Fibroblast of skin of right biceps (primary cell): ENCODE measurements at regions not wholly inside any gene's neighbourhood (a gene's known extent, or its start where the extent isn't known, plus 50 kb on each side); places are given as distances from the start of the nearest gene placed in this dataset.

ENCODE experiments used
- DNase-seq: peaks from one replicate; pipeline ENCODE4 v3.0.0-alpha.2; 2013

DNA sequence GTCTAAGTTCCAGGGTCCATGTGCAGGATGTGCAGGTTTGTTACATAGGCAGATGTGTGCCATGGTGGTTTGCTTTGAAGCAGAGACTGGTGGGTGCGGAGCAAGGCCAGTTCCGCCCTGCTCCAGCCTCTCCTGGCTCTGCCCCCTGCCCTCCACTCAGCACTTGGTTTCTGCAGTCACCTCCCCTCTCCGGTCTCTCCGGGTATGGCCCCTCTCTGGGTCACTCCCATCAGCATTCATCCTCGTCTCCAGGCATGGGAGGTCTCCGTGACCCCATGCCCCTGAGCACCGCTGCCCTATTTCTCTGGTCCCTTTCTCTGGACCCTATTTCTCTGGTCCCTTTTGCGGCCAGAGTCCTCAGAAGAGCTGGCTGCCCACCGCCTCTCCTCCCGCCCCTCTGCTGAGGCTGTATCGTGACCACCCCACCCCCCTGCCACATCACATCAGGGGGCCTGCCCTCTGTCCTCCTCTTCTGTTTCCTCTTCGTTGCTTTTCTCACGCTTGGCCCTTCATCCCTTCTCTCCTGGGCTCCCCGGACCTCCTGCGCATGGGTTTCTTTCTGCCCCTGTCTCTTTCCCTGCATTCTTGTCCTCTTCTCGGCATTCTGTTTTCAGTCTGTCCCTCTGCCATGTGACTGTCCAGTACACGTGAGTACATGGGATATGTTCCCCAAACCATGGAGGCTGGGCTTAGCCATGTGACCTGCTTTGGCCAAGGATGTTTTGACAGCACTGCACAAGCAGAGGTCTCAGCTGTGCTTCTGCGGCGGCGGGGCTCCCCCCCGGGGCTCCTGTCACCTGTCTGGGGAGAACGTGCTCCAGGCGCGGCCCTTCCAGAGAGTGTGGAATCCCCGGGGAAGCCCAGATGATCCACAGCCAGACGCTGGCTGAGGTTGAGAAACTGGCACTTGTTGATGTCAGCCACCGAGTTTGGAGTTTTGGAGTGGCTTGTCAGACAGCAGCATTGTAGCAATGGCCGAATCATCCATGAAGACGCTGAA lies 54.4 kb upstream of the C1orf174 start:
- DNase-seq, result no peak

GRCh38 chr1:3955196-3955772 lies 55.2 kb upstream of the C1orf174 start:
- no peak for DNase-seq

- DNase-seq, result no peak
Observed at GRCh38 chr1:3956527-3957170, 56.6 kb upstream of the C1orf174 start.

DNA sequence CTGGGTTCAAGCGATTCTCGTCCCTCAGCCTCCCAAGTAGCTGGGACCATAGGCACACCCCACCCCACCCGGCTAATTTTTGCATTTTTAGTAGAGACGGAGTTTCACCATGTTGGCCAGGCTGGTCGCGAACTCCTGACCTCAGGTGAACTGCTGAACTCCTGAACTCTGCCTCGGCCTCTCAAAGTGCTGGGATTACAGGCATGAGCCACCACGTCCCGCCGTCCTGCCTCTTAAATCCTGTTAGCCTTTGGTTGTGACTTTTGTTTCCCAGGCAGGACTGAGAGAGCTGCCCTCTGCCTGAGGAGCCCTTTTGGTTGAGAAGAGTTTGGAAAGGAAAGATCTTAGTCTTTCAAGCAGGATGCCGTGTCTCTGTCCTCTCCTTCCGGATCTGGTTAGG lies 59.3 kb upstream of the C1orf174 start:
- no peak for DNase-seq

GRCh38 chr1:3963554-3963953 lies 63.5 kb upstream of the C1orf174 start:
- DNase-seq, result no peak

DNA sequence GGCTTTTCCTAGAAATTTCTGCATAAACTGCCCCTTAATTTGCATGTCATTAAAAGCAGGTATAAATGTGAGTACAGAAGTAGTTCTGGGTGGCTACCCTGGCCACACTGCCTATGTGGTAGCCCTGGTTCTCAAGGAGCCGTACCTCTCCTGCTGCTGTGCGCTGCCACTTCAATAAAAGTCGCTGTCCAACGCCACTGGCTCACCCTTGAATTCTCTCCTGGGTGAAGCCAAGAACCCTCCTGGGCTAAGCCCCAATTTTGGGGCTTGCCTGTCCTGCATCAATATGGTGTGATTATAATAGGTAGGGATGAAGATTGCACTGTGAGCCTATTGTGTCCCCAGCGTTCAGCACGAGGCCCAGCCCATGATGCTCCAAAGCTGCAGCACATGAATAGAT lies 65.6 kb upstream of the C1orf174 start:
- no peak for DNase-seq

DNA sequence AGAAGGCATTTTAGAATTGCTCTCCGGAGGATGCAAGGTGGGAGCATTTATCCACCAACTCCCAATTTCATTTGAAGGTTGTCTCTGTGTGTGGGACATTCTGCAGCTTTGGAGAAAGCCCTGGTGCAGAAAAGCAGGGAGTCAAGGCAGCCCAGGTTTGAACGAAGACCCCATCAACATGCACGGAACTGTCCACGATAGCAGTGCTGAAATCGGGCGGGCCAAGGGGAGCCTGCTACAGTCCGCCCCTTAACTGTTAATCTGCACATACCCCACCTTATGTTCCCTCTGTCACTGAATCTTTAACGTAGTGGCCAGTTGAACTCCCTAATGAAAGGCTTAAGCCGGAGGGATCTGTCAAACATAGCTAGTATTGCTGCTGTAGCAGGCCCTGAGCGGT lies 68.8 kb upstream of the C1orf174 start:
- DNase-seq, result no peak

DNA sequence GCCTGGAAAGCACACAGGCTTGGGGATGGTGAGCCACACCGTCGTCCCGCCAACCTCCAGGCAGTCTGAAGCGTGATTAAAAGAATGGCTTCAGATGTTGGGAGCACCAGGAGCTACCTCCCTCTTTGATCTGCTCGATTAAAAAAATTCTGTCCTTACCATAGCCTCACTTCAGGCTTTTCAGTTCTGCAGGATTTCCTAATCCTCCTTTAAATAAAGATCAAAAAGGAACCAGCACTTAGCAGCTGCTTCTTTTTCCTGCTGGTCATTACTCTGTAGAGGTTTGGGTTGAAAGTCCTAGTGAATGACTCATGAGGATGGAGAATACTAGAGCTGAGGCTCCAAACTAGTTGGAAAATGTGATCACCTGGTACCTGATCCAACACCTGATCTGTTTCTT lies 71.9 kb upstream of the C1orf174 start:
- DNase-seq, result no peak

DNA sequence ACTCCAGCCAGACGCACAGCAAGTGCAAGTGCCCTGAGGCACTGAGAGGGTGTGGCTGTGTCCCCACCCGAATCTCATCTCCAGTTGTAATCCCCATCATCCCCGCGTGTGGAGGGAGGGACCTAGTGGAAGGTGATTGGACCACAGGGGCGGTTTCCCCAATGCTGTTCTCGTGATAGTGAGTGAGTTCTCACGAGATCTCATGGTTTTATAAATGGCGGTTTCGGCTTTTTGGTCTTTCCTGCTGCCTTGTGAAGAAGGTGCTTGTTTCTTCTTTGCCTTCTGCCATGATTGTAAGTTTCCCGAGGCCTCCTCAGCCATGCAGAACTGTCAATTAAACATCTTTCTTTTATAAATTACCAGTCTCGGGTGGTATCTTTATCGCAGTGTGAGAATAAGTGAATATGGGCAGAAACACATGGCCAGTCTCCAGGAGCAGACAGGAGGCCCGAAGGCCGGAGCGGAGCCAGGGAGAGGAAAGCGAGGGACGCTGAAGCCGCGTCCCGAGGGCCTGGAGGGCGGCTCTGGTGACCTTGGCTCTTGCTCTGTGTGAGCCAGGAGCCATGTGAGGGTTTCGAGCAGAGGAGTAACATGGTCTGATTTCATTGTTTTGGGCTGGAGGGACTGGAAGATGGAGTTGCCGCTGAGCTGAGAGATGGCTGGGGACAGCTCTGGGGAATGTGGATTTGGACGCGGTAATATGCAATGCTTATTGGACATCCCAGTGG lies 76.0 kb upstream of the C1orf174 start:
- DNase-seq, result no peak

DNA sequence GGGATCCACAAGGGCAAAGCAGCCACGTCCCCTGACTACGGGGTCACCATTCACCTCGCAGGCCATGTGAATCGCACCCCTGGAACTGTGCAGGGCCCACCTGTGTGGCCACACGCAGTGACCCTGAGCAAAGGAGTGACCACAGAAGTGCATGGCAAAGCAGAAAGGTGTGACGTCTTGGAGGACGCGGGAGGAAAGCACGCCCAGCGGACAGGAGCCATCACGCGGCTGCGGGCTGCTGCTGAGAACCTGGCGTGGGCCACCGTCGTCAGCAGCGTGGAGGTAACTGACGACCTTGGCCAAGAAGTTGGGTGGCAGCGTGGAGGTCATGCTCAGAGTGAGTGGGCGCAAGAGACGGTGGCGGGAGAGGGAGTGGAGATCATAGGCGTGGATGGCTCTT lies 76.7 kb upstream of the C1orf174 start:
- no peak for DNase-seq

GRCh38 chr1:3978196-3978989 lies 78.3 kb upstream of the C1orf174 start:
- DNase-seq, result no peak

- no peak for DNase-seq
Observed at GRCh38 chr1:3978990-3979325, 78.9 kb upstream of the C1orf174 start.

DNA sequence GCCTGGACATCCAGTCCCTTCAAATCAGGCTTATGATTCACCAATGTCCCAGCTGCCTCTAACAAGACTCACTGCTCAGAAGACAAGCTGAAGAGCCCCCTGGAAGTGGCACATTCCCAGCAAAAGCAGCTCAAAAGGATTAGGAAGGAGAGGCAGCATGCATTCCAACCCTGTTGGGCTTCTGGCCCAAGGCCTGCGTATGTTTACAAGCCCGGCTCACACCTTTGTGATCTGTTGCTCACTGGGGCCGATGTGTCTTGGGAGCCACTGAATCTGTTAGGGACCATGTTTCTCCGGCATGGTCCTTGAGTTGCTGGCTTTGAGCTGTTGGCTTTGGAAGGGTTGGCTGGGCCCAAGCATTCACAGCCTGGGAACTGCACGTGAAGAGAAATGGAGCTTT lies 81.2 kb upstream of the C1orf174 start:
- no peak for DNase-seq

- DNase-seq, result no peak
Observed at GRCh38 chr1:3981746-3982505, 81.9 kb upstream of the C1orf174 start.

- no peak for DNase-seq
Observed at GRCh38 chr1:3983181-3983580, 83.1 kb upstream of the C1orf174 start.

DNA sequence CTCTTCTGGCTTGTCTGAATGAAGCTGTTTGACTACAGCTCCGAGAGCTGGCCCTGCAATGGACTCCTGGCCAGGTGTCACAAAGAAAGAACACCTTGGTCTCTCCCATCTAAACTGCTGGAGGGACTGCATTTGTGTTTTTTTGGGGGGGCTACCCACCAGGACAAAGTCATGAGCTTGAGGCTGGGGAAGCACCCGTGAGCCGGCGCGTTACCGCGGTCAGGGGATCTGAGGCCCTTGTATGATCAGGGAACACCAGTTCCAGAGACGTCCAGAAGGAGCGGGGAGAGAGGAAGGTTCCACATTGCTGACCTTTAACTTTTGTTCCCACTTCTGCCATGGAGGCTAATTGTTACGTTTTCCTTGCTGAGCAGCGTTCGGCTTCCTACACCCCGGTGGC lies 84.5 kb upstream of the C1orf174 start:
- no peak for DNase-seq

- DNase-seq, result no peak
Observed at GRCh38 chr1:3986686-3987218, 86.7 kb upstream of the C1orf174 start.

DNA sequence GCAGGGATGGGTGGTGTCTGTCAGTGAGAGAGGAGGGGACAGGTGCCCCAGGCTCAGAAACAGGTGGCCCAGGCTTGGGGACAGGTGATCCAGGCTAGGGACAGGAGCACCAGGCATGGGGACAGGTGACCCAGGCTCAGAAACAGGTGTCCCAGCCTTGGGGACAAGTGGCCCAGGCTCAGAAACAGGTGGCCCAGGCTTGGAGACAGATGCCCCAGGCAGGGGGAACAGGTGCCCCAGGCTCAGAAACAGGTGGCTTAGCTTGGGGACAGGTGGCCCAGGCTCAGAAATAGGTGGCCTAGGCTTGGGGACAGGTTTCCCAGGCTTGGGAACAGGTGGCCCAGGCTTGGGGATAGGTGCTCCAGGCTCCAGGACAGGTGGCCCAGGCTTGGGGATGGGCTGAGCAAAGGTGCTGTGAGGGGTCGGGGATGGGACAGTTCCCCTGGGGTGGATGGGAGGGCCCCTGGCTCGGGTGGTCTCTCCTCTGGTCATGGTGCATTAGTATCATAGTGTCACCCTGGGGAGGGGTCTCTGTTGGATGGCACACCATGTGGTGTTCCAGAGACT lies 87.7 kb upstream of the C1orf174 start:
- DNase-seq, result no peak

DNA sequence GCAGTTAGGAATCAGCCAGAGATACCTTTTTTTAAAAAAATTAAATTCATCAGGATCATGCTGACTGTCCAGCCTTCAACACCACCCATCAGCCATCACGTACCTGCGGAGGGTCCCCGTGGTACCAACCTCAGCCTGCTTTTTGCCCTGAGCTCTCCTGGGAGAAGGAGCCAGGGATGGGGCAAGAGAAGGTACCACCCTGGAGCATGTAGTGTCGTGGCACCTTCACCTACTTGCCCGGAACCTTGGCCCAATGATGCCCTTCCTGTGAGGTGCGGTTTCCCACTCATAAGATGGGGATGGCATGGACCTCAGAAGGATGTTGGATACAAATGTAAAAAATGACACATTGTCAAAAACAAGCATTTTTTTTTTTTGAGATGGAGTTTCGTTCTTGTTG lies 88.4 kb upstream of the C1orf174 start:
- no peak for DNase-seq

DNA sequence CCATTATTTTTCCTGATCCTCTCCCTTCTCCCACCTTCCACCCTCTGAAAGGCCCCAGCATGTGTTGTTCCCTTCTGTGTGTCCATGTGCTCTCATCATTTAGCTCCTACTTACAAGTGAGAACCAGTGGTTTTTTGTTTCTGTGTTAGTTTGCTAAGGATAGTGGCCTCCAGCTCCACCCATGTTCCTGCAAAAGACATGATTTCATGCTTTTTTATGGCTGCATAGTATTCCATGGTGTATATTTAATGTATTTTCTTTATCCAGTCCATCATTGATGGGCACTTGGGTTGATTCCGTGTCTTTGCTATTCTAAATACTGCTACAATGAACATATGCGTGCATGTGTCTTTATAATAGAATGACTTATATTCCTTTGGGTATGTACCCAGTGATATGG lies 89.4 kb upstream of the C1orf174 start:
- DNase-seq, result no peak

GRCh38 chr1:3992103-3992556 lies 92.1 kb upstream of the C1orf174 start:
- no peak for DNase-seq
